PC-9 (cell line): ENCODE measurements at regions not wholly inside any gene's neighbourhood (a gene's known extent, or its start where the extent isn't known, plus 50 kb on each side); places are given as distances from the start of the nearest gene placed in this dataset.

Experiments used
- BruUV-seq: library from RNA; stranded (reverse); fragments of 400-500 nt; replicated peaks from 2 replicates; lab custom pipeline; 2021; lab: Mats Ljungman, UMichigan
- CTCF ChIA-PET: fragments of 300-600 bp; sonication (Branson Sonifier 250); formaldehyde crosslinking; loops from one replicate; lab custom pipeline; 2022; ENCODE audit warnings: antibody characterized with exemption; lab: Charles Lee
- POLR2A ChIA-PET: fragments of 300-600 bp; sonication (Branson Sonifier 250); formaldehyde crosslinking; loops from one replicate; lab custom pipeline; 2022; ENCODE audit warnings: antibody characterized with exemption; ENCODE audit not compliant: unreplicated experiment; lab: Charles Lee
- DNase-seq, 2 experiments: peaks; one replicate each; pipeline versions ENCODE4 v3.0.0 to v3.0.0-alpha.2; 2015 to 2022; ENCODE audit warnings: mixed read lengths in 1 of 2
- H2AFZ ChIP-seq: fragments of 200-600 bp; sonication (generic); 2 replicates; pipeline ENCODE4 v1.8.1; 2017; ENCODE audit warnings: antibody characterized with exemption
- H3F3A ChIP-seq: fragments of 200-600 bp; sonication (generic); 2 replicates; pipeline ENCODE4 v1.8.1; 2017; ENCODE audit warnings: antibody characterized with exemption, mild to moderate bottlenecking, low read depth; ENCODE audit not compliant: insufficient read depth
- H3K27ac ChIP-seq: fragments of 200-600 bp; sonication (generic); 2 replicates; pipeline ENCODE4 v1.6.1; 2016; ENCODE audit warnings: mixed run types
- H3K27me3 ChIP-seq: fragments of 200-600 bp; sonication (generic); 2 replicates; pipeline ENCODE4 v1.6.1; 2016; ENCODE audit warnings: low read depth, mixed run types; ENCODE audit not compliant: insufficient read depth
- H3K36me3 ChIP-seq: fragments of 200-600 bp; sonication (generic); 2 replicates; pipeline ENCODE4 v1.6.1; 2016; ENCODE audit warnings: low read depth, mixed run types
- H3K4me1 ChIP-seq: fragments of 200-600 bp; sonication (generic); replicated peaks from 2 replicates; pipeline ENCODE4 v1.6.1; 2016; ENCODE audit warnings: mixed run types; ENCODE audit not compliant: insufficient read depth
- H3K4me2 ChIP-seq: fragments of 200-600 bp; sonication (generic); 2 replicates; pipeline ENCODE4 v1.6.1; 2017; ENCODE audit warnings: mixed run types
- H3K4me3 ChIP-seq: fragments of 200-600 bp; sonication (generic); 2 replicates; pipeline ENCODE4 v1.6.1; 2016; ENCODE audit warnings: mixed run types
- H3K79me2 ChIP-seq: fragments of 200-600 bp; sonication (generic); 2 replicates; pipeline ENCODE4 v1.6.1; 2017; ENCODE audit warnings: low read depth, mixed run types
- H3K9me2 ChIP-seq: fragments of 200-600 bp; sonication (generic); 2 replicates; pipeline ENCODE4 v1.8.1; 2017; ENCODE audit warnings: mild to moderate bottlenecking; ENCODE audit not compliant: insufficient read depth
- H3K9me3 ChIP-seq: fragments of 200-600 bp; sonication (generic); 2 replicates; pipeline ENCODE4 v1.8.1; 2016; ENCODE audit warnings: low read depth; ENCODE audit not compliant: insufficient read depth
- H4K20me1 ChIP-seq: fragments of 200-600 bp; sonication (generic); 2 replicates; pipeline ENCODE4 v1.8.1; 2017; ENCODE audit not compliant: insufficient read depth
- EZH2 ChIP-seq: fragments of 200-600 bp; sonication (generic); IDR thresholded peaks from 2 replicates; pipeline ENCODE4 v1.8.0; 2017; ENCODE audit warnings: antibody characterized with exemption, low read depth
- intact Hi-C: fragments of 100-400 bp; cut with micrococcal nuclease; formaldehyde crosslinking; loops from one replicate; pipeline ENCODE4 v1.10.0; 2022; ENCODE audit not compliant: unreplicated experiment
- TF ChIP-seq, protein P1 (sequence below): fragments of 200-600 bp; sonication (generic); conservative IDR thresholded peaks from 2 replicates; pipeline ENCODE4 v1.6.1; 2017; ENCODE audit warnings: mixed run types, antibody characterized with exemption, mild to moderate bottlenecking, moderate library complexity

DNA sequence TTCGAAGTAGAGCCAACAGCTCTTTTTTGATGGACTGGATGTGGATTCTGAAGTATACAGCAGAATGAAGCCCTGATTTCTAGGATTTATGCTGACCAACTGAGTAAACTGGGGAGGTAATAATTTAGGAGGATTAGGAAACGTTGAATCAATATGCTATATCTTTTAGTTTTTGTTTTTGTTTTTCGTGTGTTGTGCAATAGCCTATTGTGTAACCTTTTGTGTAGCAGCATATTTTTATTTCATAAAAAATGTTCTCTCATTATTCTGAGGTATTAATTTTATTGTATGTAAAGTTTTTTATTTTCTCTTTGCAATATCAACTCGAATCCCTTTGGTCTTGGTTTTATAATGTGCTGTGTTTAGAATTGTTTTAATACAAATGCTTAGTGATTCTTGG is 902.3 kb downstream of the EFNA5 start:
- H3K4me2 ChIP-seq, result no peak overlapping the region
- ChIA-PET CTCF (no interaction called here), POLR2A (no interaction called here)
- H3K9me2 ChIP-seq, result no peaks in the 10 kb centered on the region
- no TSS peak for BruUV-seq
- no peaks in the 10 kb centered on the region for H4K20me1 ChIP-seq
- H3K79me2 ChIP-seq, result no peaks in the 10 kb centered on the region
- H3K36me3 ChIP-seq, result no peaks in the 10 kb centered on the region
- TF ChIP-seq EZH2, result no peak
- TF ChIP-seq, protein P1, sequence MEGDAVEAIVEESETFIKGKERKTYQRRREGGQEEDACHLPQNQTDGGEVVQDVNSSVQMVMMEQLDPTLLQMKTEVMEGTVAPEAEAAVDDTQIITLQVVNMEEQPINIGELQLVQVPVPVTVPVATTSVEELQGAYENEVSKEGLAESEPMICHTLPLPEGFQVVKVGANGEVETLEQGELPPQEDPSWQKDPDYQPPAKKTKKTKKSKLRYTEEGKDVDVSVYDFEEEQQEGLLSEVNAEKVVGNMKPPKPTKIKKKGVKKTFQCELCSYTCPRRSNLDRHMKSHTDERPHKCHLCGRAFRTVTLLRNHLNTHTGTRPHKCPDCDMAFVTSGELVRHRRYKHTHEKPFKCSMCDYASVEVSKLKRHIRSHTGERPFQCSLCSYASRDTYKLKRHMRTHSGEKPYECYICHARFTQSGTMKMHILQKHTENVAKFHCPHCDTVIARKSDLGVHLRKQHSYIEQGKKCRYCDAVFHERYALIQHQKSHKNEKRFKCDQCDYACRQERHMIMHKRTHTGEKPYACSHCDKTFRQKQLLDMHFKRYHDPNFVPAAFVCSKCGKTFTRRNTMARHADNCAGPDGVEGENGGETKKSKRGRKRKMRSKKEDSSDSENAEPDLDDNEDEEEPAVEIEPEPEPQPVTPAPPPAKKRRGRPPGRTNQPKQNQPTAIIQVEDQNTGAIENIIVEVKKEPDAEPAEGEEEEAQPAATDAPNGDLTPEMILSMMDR, result no peak
- H3K27me3 ChIP-seq, result no peaks in the 10 kb centered on the region
- no peaks in the 10 kb centered on the region for H3K9me3 ChIP-seq
- no peaks in the 10 kb centered on the region for H3F3A ChIP-seq
- DNase-seq, result no peak
- no peak overlapping the region for H3K27ac ChIP-seq
- H3K4me1 ChIP-seq, result no peaks in the 10 kb centered on the region
- no peak overlapping the region; the same call in 1 of the 2 replicates for H2AFZ ChIP-seq
- H3K4me3 ChIP-seq, result no peak overlapping the region
- intact Hi-C loops, result no loop called here

DNA sequence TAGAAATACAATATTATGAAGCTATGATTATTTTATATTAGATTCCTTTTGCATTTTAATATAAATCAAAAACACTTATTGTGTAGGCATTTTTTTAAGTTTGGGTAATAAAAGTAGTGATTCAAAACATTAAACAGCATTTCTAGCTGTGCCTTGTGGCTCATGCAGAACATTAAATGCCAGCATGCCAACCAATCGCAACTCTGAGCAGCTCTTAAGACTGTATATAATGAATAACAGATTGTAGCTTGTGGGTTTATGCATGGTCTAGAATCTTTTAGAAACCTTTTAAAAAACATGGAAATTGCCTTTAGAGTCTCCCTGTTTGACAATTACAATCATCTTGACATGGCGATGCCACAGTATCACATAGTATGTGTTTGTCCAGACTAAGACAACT is 903.8 kb downstream of the EFNA5 start:
- CTCF ChIA-PET, result no interaction called here
- POLR2A ChIA-PET, result no interaction called here
- no peak for TF ChIP-seq EZH2
- TF ChIP-seq, protein P1, result no peak

DNA sequence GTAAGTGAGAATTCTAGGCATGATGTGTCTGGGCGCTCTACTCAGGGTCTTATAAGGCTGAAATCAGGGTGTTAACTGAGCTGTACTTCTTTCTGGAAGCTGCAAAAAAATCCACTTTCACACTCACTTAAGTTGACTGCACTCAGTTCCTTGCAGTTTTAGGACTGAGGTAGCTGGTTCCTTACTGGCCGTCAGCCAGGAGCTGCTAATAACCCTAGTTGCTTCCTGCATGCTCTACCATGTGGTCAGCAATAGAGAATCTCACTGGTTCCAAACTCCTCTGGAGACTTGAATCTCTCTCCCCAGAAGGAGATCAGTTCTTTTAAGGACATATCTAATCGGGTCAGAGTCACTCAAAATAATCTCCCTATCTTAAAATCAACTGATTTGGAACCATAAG is 911.2 kb downstream of the EFNA5 start:
- H2AFZ ChIP-seq, result no peak overlapping the region
- no peaks in the 10 kb centered on the region for H3K9me2 ChIP-seq
- no peaks in the 10 kb centered on the region for H3K36me3 ChIP-seq
- H3F3A ChIP-seq, result no peaks in the 10 kb centered on the region
- no peak overlapping the region for H3K4me3 ChIP-seq
- H4K20me1 ChIP-seq, result no peaks in the 10 kb centered on the region
- no peaks in the 10 kb centered on the region for H3K9me3 ChIP-seq
- DNase-seq, result no peak
- intact Hi-C loops, result no loop called here
- BruUV-seq, result no TSS peak
- H3K27me3 ChIP-seq, result no peaks in the 10 kb centered on the region
- ChIA-PET CTCF (interaction anchor here (0.7 kb wide), 1 partner anchor 474 kb away, joined by 3 read pairs; no protein-coding TSS in a partner anchor), POLR2A (no interaction called here)
- TF ChIP-seq, protein P1, result no peak
- TF ChIP-seq EZH2, result no peak
- no peak overlapping the region for H3K4me2 ChIP-seq
- H3K27ac ChIP-seq, result no peak overlapping the region
- H3K79me2 ChIP-seq, result no peaks in the 10 kb centered on the region
- no peaks in the 10 kb centered on the region for H3K4me1 ChIP-seq

More for the DNA sequence above, 903.8 kb downstream of the EFNA5 start:
- Histone ChIP-seq H3K4me3 (no peak overlapping the region), H3K4me1 (no peaks in the 10 kb centered on the region), H3K27me3 (no peaks in the 10 kb centered on the region), H3K36me3 (no peaks in the 10 kb centered on the region), H3K9me3 (no peaks in the 10 kb centered on the region), H3K4me2 (no peak overlapping the region), H3K9me2 (no peaks in the 10 kb centered on the region), H3K27ac (no peak overlapping the region), H2AFZ (0 out of 2 replicates have a peak overlapping the region, but pooled peaks have one; percentile 43), H3K79me2 (no peaks in the 10 kb centered on the region), H3F3A (no peaks in the 10 kb centered on the region), H4K20me1 (no peaks in the 10 kb centered on the region)
- BruUV-seq, result no TSS peak
- no peak for DNase-seq
- intact Hi-C loops, result no loop called here
